SU-DHL-6 (cell line): ENCODE measurements at regions not wholly inside any gene's neighbourhood (a gene's known extent, or its start where the extent isn't known, plus 50 kb on each side); places are given as distances from the start of the nearest gene placed in this dataset.

Experiments used
- H2AFZ ChIP-seq: fragments of 200-600 bp; sonication (generic); 2 replicates; pipeline ENCODE4 v1.6.1; 2014; ENCODE audit warnings: low read depth, mild to moderate bottlenecking, moderate library complexity, mixed read lengths, antibody characterized with exemption, low read length; ENCODE audit not compliant: severe bottlenecking
- H3F3A ChIP-seq: fragments of 200-600 bp; shearing (Covaris generic); 2 replicates; pipeline ENCODE4 v1.6.0; 2016; ENCODE audit warnings: antibody characterized with exemption, mild to moderate bottlenecking; ENCODE audit not compliant: insufficient read depth
- H3K27ac ChIP-seq: fragments of 200-600 bp; sonication (generic); 2 replicates; pipeline ENCODE4 v1.5.1; 2016; ENCODE audit warnings: low read depth, mild to moderate bottlenecking, low read length, moderate library complexity, mixed read lengths
- H3K27me3 ChIP-seq: fragments of 200-600 bp; sonication (generic), shearing (Covaris generic); 2 replicates; pipeline ENCODE4 v1.6.0; 2014; ENCODE audit warnings: mild to moderate bottlenecking, low read length
- H3K36me3 ChIP-seq: fragments of 200-600 bp; sonication (generic); 2 replicates; pipeline ENCODE4 v1.6.1; 2014; ENCODE audit warnings: mild to moderate bottlenecking, low read length, mixed read lengths
- H3K4me2 ChIP-seq: fragments of 300-600, 200-600 bp; shearing (Covaris generic), sonication (generic); 2 replicates; pipeline ENCODE4 v1.6.0; 2014; ENCODE audit warnings: low read length, low read depth, mild to moderate bottlenecking; ENCODE audit not compliant: poor library complexity, severe bottlenecking
- H3K4me3 ChIP-seq: fragments of 200-600 bp; sonication (generic); 2 replicates; pipeline ENCODE4 v1.5.1; 2014; ENCODE audit warnings: antibody characterized with exemption, low read length, mild to moderate bottlenecking, mixed read lengths; ENCODE audit not compliant: insufficient read depth, poor library complexity, severe bottlenecking
- H3K79me2 ChIP-seq: fragments of 200-600 bp; sonication (generic); 2 replicates; pipeline ENCODE4 v1.6.1; 2014; ENCODE audit warnings: mild to moderate bottlenecking, low read length, moderate library complexity; ENCODE audit not compliant: insufficient read depth
- H3K9ac ChIP-seq: fragments of 200-600 bp; sonication (generic); 2 replicates; pipeline ENCODE4 v1.7.0; 2014; ENCODE audit warnings: mild to moderate bottlenecking, low read length
- H3K9me2 ChIP-seq: fragments of 200-600 bp; sonication (generic); replicated peaks from 2 replicates; pipeline ENCODE4 v1.6.1; 2014; ENCODE audit warnings: low read length; ENCODE audit not compliant: insufficient read depth
- H3K9me3 ChIP-seq: fragments of 200-600 bp; sonication (generic); 2 replicates; pipeline ENCODE4 v1.6.1; 2014; ENCODE audit warnings: low read length, mixed read lengths; ENCODE audit not compliant: insufficient read depth
- H4K20me1 ChIP-seq: fragments of 200-600 bp; sonication (generic); 2 replicates; pipeline ENCODE4 v1.6.1; 2014; ENCODE audit warnings: low read depth, mild to moderate bottlenecking, antibody characterized with exemption, low read length, moderate library complexity, mixed read lengths
- EZH2phosphoT487 ChIP-seq: fragments of 200-600 bp; sonication (generic), shearing (Covaris generic); conservative IDR thresholded peaks from 2 replicates; pipeline ENCODE4 v1.6.1; 2018; ENCODE audit warnings: mild to moderate bottlenecking, antibody characterized with exemption, low read length, moderate library complexity, mixed read lengths
- TF ChIP-seq, protein P1 (sequence below): fragments of 200-600 bp; sonication (generic); IDR thresholded peaks from one replicate; pipeline ENCODE4 v1.5.1; 2017; ENCODE audit warnings: antibody characterized with exemption, mild to moderate bottlenecking, low read length, moderate library complexity; ENCODE audit not compliant: insufficient read depth, poor library complexity, severe bottlenecking

GRCh38 chr6:112613410-112613809 is 266.3 kb downstream of the RFPL4B start:
- no peak overlapping the region for H3K4me3 ChIP-seq
- no peaks in the 10 kb centered on the region for H3K79me2 ChIP-seq
- H3K4me2 ChIP-seq: no peak overlapping the region
- H3F3A ChIP-seq: no peaks in the 10 kb centered on the region
- no peak overlapping the region for H2AFZ ChIP-seq
- H4K20me1 ChIP-seq: no peaks in the 10 kb centered on the region
- no peak overlapping the region for H3K27ac ChIP-seq
- no peaks in the 10 kb centered on the region for H3K9me2 ChIP-seq
- TF ChIP-seq, protein P1, sequence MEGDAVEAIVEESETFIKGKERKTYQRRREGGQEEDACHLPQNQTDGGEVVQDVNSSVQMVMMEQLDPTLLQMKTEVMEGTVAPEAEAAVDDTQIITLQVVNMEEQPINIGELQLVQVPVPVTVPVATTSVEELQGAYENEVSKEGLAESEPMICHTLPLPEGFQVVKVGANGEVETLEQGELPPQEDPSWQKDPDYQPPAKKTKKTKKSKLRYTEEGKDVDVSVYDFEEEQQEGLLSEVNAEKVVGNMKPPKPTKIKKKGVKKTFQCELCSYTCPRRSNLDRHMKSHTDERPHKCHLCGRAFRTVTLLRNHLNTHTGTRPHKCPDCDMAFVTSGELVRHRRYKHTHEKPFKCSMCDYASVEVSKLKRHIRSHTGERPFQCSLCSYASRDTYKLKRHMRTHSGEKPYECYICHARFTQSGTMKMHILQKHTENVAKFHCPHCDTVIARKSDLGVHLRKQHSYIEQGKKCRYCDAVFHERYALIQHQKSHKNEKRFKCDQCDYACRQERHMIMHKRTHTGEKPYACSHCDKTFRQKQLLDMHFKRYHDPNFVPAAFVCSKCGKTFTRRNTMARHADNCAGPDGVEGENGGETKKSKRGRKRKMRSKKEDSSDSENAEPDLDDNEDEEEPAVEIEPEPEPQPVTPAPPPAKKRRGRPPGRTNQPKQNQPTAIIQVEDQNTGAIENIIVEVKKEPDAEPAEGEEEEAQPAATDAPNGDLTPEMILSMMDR: no peak
- TF ChIP-seq EZH2phosphoT487: no peak
- no peaks in the 10 kb centered on the region for H3K36me3 ChIP-seq
- H3K27me3 ChIP-seq: no peaks in the 10 kb centered on the region
- peaks cover 4% of the 10 kb centered on the region; the same call in 1 of the 2 replicates for H3K9me3 ChIP-seq
- H3K9ac ChIP-seq: no peak overlapping the region

GRCh38 chr6:112618849-112619248 is 271.7 kb downstream of the RFPL4B start:
- H4K20me1 ChIP-seq: no peaks in the 10 kb centered on the region
- H3K27me3 ChIP-seq: no peaks in the 10 kb centered on the region
- H3K36me3 ChIP-seq: no peaks in the 10 kb centered on the region
- no peak overlapping the region for H3K4me3 ChIP-seq
- no peak overlapping the region for H3K27ac ChIP-seq
- H2AFZ ChIP-seq: no peak overlapping the region
- H3K79me2 ChIP-seq: no peaks in the 10 kb centered on the region
- TF ChIP-seq EZH2phosphoT487: no peak
- TF ChIP-seq, protein P1: no peak
- no peaks in the 10 kb centered on the region for H3F3A ChIP-seq
- no peaks in the 10 kb centered on the region for H3K9me3 ChIP-seq
- H3K9me2 ChIP-seq: no peaks in the 10 kb centered on the region
- H3K4me2 ChIP-seq: no peak overlapping the region
- no peak overlapping the region for H3K9ac ChIP-seq

DNA sequence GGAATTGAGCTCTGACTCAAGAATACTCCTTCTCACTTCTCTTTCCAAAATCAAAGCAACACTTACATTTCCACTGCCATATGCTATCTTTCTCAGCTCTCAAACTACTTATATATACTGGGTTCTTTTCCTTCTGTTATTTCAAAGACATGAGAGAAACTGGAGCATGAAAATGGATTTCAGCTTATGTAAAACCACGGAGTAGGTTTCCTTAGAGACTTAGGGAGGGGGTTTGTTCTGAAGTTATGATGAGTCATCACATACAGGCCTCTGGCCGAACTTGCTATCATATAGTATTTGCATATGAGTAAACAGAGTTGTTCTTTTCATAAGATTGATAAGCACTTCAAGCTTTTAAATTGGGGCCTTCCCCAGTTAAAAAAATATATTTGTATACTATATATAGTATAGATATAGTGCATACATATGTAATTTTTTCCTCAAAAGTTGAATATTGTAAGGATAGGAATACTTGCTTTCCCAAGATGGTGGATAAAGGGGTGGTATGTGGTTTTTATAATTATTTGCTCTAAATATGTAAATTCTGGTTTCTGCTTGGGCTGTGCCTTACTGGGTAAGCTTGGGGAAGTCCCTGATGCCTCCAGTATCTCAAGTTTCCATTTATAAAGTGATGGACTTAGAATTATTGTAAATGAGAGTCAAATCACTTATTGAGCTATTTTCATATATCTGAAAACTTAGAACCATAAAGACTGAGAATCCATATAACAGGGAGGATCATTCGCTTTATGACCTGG is 273.9 kb downstream of the RFPL4B start:
- H4K20me1 ChIP-seq: no peaks in the 10 kb centered on the region
- no peak overlapping the region for H3K27ac ChIP-seq
- H3K27me3 ChIP-seq: no peaks in the 10 kb centered on the region
- H3K79me2 ChIP-seq: no peaks in the 10 kb centered on the region
- H2AFZ ChIP-seq: no peak overlapping the region
- no peak for TF ChIP-seq EZH2phosphoT487
- no peaks in the 10 kb centered on the region for H3K36me3 ChIP-seq
- H3K4me2 ChIP-seq: no peak overlapping the region
- H3K9me2 ChIP-seq: no peaks in the 10 kb centered on the region
- no peak overlapping the region for H3K9ac ChIP-seq
- H3K4me3 ChIP-seq: no peak overlapping the region
- no peaks in the 10 kb centered on the region for H3F3A ChIP-seq
- no peaks in the 10 kb centered on the region for H3K9me3 ChIP-seq

- TF ChIP-seq, protein P1: no peak
- no peak for TF ChIP-seq EZH2phosphoT487
- Histone ChIP-seq H2AFZ (no peak overlapping the region), H4K20me1 (no peaks in the 10 kb centered on the region), H3K9ac (no peak overlapping the region), H3K9me3 (no peaks in the 10 kb centered on the region), H3F3A (no peaks in the 10 kb centered on the region), H3K27ac (no peak overlapping the region), H3K4me2 (no peak overlapping the region), H3K79me2 (no peaks in the 10 kb centered on the region), H3K36me3 (no peaks in the 10 kb centered on the region), H3K27me3 (no peaks in the 10 kb centered on the region), H3K4me3 (no peak overlapping the region), H3K9me2 (no peaks in the 10 kb centered on the region)
Observed at GRCh38 chr6:112622036-112622435, 274.9 kb downstream of the RFPL4B start.
